ENCODE measurements at regions not wholly inside any gene's neighbourhood (a gene's known extent, or its start where the extent isn't known, plus 50 kb on each side); places are given as distances from the start of the nearest gene placed in this dataset.

DNA sequence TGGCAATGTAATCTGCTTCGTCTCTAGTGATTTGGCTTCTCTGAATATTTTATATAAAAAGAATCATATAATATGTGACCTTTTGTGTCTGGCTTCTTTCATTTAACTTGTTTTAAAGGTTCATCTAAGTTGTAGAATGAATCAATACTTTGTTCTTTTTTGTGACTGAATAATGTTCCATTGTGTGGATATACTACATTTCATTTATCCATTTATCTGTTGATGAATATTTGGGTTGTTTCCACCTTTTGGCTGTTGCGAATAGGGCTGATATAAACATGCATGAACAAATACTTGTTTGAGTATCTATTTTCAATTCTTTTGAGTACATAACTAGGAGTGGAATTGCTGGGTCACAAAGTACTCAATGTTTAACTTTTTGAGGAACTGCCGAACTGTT, 63.8 kb upstream of the TNP1 start:
- in situ Hi-C loops (cut with HindIII; ENCODE audit: low pct_ligation_motif_present, low sequenced_read_pairs) = no loop called here
- Histone ChIP-seq H3K27me3 (replicated peaks) (no peaks in the 10 kb centered on the region), H3K27ac (no peak overlapping the region), H3K4me3 (ENCODE audit: low read depth, low read length) (no peak overlapping the region), H3K36me3 (replicated peaks) (no peaks in the 10 kb centered on the region)
- TF ChIP-seq, protein P1, sequence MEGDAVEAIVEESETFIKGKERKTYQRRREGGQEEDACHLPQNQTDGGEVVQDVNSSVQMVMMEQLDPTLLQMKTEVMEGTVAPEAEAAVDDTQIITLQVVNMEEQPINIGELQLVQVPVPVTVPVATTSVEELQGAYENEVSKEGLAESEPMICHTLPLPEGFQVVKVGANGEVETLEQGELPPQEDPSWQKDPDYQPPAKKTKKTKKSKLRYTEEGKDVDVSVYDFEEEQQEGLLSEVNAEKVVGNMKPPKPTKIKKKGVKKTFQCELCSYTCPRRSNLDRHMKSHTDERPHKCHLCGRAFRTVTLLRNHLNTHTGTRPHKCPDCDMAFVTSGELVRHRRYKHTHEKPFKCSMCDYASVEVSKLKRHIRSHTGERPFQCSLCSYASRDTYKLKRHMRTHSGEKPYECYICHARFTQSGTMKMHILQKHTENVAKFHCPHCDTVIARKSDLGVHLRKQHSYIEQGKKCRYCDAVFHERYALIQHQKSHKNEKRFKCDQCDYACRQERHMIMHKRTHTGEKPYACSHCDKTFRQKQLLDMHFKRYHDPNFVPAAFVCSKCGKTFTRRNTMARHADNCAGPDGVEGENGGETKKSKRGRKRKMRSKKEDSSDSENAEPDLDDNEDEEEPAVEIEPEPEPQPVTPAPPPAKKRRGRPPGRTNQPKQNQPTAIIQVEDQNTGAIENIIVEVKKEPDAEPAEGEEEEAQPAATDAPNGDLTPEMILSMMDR (IDR thresholded peaks at IDR 0.05; ENCODE audit: low read depth, low read length, missing control alignments) = no peak
- no peak for DNase-seq

DNA sequence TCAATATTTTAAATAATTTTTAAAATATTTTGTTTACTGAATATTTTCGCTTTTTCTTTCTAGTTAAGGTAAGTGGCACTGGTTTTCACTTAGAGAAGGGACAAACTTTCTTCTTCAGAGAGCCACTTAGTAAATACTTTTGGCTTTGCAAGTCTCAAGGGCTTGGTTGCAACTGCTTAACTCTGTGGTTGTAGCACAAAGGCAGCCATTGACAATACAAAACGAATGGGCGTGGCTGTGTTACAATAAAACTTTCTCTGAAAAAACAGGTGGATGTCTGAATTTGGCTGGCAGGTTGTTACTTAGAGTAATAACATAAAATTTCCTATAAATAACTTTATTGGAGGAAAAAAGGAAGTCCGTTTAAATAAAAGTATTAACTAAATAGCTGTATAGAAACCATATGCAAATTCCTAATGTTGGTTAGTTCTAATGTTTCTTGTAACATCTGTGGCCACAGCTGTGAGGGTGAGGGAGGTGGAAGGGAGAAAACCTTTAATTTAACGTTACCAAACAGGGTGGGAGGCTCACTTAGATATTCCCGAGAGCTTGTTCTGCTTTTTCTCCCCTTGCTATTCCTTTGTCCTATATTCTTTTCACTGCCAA, 62.4 kb upstream of the TNP1 start:
- Histone ChIP-seq H3K4me3 (ENCODE audit: low read depth, low read length) (no peak overlapping the region), H3K27ac (no peak overlapping the region), H3K27me3 (replicated peaks) (no peaks in the 10 kb centered on the region), H3K36me3 (replicated peaks) (no peaks in the 10 kb centered on the region)
- TF ChIP-seq, protein P1 (IDR thresholded peaks at IDR 0.05; ENCODE audit: low read depth, low read length, missing control alignments) = no peak
- in situ Hi-C loops (cut with HindIII; ENCODE audit: low pct_ligation_motif_present, low sequenced_read_pairs) = no loop called here
- DNase-seq = no peak

DNA sequence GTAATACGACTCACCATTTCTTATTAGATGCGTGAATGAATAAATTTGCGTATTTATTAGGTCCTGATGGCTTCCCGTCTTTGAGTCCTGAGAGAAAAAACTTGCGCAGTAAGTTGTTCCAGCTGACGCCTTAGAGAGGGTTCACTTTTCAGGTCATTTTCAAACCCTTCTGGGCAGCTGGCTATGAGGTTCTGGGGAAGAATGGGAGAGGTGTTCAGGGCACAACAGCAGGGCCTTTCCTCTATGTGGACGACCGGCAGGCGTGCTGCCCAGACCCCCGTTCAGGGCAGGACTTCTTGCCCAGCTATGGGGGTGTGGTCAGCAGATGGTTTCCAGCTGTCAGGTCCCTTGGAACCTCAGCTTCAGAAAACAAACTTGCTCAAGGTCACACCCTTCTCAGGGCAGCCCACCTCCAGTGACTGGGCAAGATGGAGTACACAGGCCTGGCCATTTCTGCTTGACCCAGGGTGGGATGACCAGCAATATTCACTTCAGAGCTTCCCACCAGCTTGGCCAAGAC, 61.1 kb upstream of the TNP1 start:
- TF ChIP-seq, protein P1 (IDR thresholded peaks at IDR 0.05; ENCODE audit: low read depth, low read length, missing control alignments) = no peak
- Histone ChIP-seq H3K27ac (no peak overlapping the region), H3K4me3 (ENCODE audit: low read depth, low read length) (no peak overlapping the region), H3K36me3 (replicated peaks) (no peaks in the 10 kb centered on the region), H3K27me3 (replicated peaks) (no peaks in the 10 kb centered on the region)
- no peak for DNase-seq
- in situ Hi-C loops (cut with HindIII; ENCODE audit: low pct_ligation_motif_present, low sequenced_read_pairs) = no loop called here

DNA sequence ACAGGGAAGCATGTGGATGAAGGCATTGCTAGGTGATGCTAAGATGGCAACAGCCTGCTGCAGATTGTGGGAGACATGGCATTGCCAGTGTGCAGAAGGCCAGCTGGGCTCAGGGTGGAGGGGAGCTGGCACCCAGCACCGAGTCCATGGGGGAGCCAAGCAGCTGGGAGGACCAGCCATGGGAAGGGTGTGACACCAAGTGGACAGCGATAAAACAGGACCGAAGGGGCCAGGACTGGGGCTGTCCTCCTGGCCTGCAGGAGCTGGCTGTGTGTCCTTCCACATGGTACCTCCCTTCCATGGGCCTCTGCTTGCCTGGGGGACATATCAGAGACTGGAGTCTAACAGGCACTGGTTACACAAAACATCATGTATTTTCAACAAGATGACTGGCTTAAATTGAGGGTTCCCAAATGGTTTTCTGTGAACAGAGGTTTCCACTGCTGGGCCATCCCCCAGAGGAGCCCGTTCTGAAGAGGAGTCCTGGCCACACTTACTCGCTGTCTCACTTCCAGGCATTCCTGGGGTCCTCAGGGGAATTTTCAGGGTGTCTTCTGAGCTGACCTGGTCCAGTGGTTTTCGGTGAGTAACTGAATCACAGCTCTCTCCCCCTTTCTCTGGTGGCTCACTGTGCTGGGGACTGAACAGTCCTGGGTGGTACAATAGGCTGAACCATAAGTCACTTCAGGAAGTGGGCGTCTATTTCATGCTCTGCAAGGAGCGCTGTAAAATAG, 60.4 kb upstream of the TNP1 start:
- TF ChIP-seq, protein P1 (IDR thresholded peaks at IDR 0.05; ENCODE audit: low read depth, low read length, missing control alignments) = no peak
- no peak overlapping the region for H3K27ac ChIP-seq
- H3K27me3 ChIP-seq (replicated peaks) = no peaks in the 10 kb centered on the region
- in situ Hi-C loops (cut with HindIII; ENCODE audit: low pct_ligation_motif_present, low sequenced_read_pairs) = no loop called here
- no peaks in the 10 kb centered on the region for H3K36me3 ChIP-seq (replicated peaks)
- no peak for DNase-seq
- H3K4me3 ChIP-seq (ENCODE audit: low read depth, low read length) = no peak overlapping the region

DNA sequence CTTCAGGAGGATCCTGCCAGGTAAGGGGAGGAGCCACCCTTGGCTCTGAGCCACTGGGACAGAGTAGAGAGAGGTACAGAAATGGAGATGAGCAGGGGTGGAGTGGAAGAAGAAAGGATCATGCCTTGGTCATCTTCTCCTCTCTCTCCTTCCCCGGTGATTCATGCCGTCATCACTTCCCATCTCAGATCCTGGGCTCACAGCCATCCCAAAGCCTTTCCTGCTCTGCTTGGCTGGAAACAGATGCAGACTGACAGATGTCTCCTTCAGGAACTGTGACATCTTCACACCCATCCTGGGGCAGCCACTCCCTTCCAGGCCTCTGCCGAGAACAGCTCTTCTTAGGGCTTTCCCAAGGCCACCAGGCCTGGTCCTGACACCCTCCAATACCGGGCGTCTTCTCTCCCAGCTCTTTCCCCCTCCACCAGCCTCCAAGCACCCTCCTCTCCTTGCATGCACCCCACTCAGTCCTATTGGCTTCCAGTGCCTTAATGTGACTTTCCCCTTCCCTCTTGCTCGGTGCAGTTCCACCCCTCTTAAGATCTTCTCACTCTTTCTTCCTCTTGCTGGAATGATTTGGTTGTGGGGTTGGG, 58.3 kb upstream of the TNP1 start:
- Histone ChIP-seq H3K36me3 (replicated peaks) (no peaks in the 10 kb centered on the region), H3K27me3 (replicated peaks) (no peaks in the 10 kb centered on the region), H3K4me3 (ENCODE audit: low read depth, low read length) (no peak overlapping the region), H3K27ac (no peak overlapping the region)
- TF ChIP-seq, protein P1 (IDR thresholded peaks at IDR 0.05; ENCODE audit: low read depth, low read length, missing control alignments) = no peak
- DNase-seq = peak; percentile 58
- in situ Hi-C loops (cut with HindIII; ENCODE audit: low pct_ligation_motif_present, low sequenced_read_pairs) = no loop called here

Measured in brain microvascular endothelial cell (primary cell).